BJ (cell line): ENCODE measurements at regions not wholly inside any gene's neighbourhood (a gene's known extent, or its start where the extent isn't known, plus 50 kb on each side); places are given as distances from the start of the nearest gene placed in this dataset.

Experiments used
- CTCF ChIA-PET: fragments of 350-600 bp; formaldehyde crosslinking; extraction: SDS; loops from one replicate; lab custom pipeline; 2021; ENCODE audit warnings: antibody characterized with exemption, inconsistent platforms; lab: Yijun Ruan, JAX
- POLR2A ChIA-PET: fragments of 300-600 bp; sonication (Branson Sonifier 250); formaldehyde crosslinking; extraction: SDS; loops from one replicate; lab custom pipeline; 2021; ENCODE audit warnings: antibody characterized with exemption; lab: Charles Lee
- DNase-seq: peaks from one replicate; pipeline ENCODE4 v3.0.0-alpha.2; 2011; ENCODE audit warnings: low read depth
- H3K27me3 ChIP-seq: 2 replicates; pipeline ENCODE4 v1.6.0; 2011; ENCODE audit warnings: low read length; ENCODE audit not compliant: control insufficient read depth, insufficient read depth
- H3K36me3 ChIP-seq: 2 replicates; pipeline ENCODE4 v1.5.1; 2011; ENCODE audit warnings: low read length; ENCODE audit not compliant: control insufficient read depth, insufficient read depth
- H3K4me3 ChIP-seq: 2 replicates; pipeline ENCODE4 v1.5.1; 2011; ENCODE audit warnings: low read depth, mild to moderate bottlenecking, control low read depth, low read length
- TF ChIP-seq, protein P1 (sequence below): IDR thresholded peaks from 2 replicates; pipeline ENCODE4 v1.5.1; 2011; ENCODE audit warnings: low read depth, mild to moderate bottlenecking, control low read depth, inconsistent platforms, low read length, moderate library complexity; ENCODE audit not compliant: insufficient read depth

- H3K27me3 ChIP-seq: no peaks in the 10 kb centered on the region; the same call in 1 of the 2 replicates
- H3K4me3 ChIP-seq: no peak overlapping the region
- TF ChIP-seq, protein P1, sequence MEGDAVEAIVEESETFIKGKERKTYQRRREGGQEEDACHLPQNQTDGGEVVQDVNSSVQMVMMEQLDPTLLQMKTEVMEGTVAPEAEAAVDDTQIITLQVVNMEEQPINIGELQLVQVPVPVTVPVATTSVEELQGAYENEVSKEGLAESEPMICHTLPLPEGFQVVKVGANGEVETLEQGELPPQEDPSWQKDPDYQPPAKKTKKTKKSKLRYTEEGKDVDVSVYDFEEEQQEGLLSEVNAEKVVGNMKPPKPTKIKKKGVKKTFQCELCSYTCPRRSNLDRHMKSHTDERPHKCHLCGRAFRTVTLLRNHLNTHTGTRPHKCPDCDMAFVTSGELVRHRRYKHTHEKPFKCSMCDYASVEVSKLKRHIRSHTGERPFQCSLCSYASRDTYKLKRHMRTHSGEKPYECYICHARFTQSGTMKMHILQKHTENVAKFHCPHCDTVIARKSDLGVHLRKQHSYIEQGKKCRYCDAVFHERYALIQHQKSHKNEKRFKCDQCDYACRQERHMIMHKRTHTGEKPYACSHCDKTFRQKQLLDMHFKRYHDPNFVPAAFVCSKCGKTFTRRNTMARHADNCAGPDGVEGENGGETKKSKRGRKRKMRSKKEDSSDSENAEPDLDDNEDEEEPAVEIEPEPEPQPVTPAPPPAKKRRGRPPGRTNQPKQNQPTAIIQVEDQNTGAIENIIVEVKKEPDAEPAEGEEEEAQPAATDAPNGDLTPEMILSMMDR: no peak
- no peak for DNase-seq
- CTCF ChIA-PET: no interaction called here
- POLR2A ChIA-PET: no interaction called here
- H3K36me3 ChIP-seq: no peaks in the 10 kb centered on the region
Measured at GRCh38 chr7:40969641-40970040, 733.2 kb downstream of the INHBA start.

- Histone ChIP-seq H3K4me3 (no peak overlapping the region), H3K27me3 (no peaks in the 10 kb centered on the region), H3K36me3 (no peaks in the 10 kb centered on the region)
- TF ChIP-seq, protein P1: no peak
- CTCF ChIA-PET: interaction anchor here (1.3 kb wide), 1 partner anchor 9 kb away, joined by 6 read pairs; no protein-coding TSS in a partner anchor
- POLR2A ChIA-PET: no interaction called here
- no peak for DNase-seq
Measured at GRCh38 chr7:40966693-40967092, 736.2 kb downstream of the INHBA start.

- H3K4me3 ChIP-seq: no peak overlapping the region
- ChIA-PET POLR2A (no interaction called here), CTCF (no interaction called here)
- TF ChIP-seq, protein P1: no peak
- DNase-seq: no peak
- H3K36me3 ChIP-seq: no peaks in the 10 kb centered on the region
- H3K27me3 ChIP-seq: no peaks in the 10 kb centered on the region
Measured at GRCh38 chr7:40965774-40966173, 737.1 kb downstream of the INHBA start.

DNA sequence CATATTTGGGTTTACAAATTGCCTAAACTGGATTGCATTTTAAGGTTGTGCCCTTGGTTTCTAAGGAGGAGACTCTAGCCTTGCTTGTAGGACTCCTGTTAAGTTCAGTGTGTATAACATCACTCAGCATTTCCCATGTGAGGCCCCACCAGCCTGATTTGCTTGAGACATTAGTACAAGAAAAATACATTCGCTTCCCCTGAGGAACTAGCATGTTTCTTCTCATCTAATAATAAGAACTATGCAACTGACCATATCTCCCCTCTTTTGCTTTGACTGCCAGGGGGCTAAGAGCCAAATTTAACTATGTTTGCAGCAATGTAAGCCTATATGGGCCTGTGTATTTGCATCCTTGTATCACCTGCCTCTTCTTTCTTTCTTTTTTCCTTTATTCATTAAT is 737.9 kb downstream of the INHBA start:
- CTCF ChIA-PET: interaction anchor here (0.8 kb wide), 1 partner anchor 200 kb away, joined by 3 read pairs; no protein-coding TSS in a partner anchor
- Histone ChIP-seq H3K27me3 (no peaks in the 10 kb centered on the region), H3K36me3 (no peaks in the 10 kb centered on the region), H3K4me3 (no peak overlapping the region)
- TF ChIP-seq, protein P1: no peak
- DNase-seq: no peak
- POLR2A ChIA-PET: no interaction called here

DNA sequence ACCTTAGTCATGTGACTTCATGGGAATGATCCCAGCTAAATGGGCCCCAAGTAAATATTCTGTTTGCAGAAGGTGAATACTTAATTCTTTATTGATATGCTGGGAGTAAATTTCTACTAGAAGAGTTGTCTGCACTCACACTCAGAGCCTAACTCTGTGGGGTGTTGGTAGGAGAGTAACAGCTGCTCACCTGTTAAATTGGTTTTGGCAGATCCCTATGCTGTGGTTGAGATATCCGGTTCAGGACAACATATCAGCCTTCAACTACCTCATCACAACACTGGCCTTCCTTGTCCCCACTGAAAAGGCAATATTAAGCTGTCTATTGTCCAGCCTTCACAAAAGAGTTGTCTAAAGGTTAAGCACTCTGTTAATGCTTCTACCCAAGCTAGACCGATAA is 738.3 kb downstream of the INHBA start:
- POLR2A ChIA-PET: no interaction called here
- Histone ChIP-seq H3K4me3 (no peak overlapping the region), H3K36me3 (no peaks in the 10 kb centered on the region), H3K27me3 (no peaks in the 10 kb centered on the region)
- CTCF ChIA-PET: interaction anchor here (0.8 kb wide), 1 partner anchor 200 kb away, joined by 3 read pairs; no protein-coding TSS in a partner anchor
- no peak for DNase-seq
- TF ChIP-seq, protein P1: no peak
